H54 (cell line): ENCODE measurements at regions not wholly inside any gene's neighbourhood (a gene's known extent, or its start where the extent isn't known, plus 50 kb on each side); places are given as distances from the start of the nearest gene placed in this dataset.
"Not testable (repeated sequence)": the region's sequence is repeated elsewhere in the genome, so short reads cannot be mapped to it uniquely, and the experiment has no call there.

Experiments used
- DNase-seq: peaks from one replicate; pipeline ENCODE4 v3.0.0; 2011; ENCODE audit warnings: low spot score, mixed read lengths; ENCODE audit not compliant: insufficient read length
- FAIRE-seq: peaks from 3 replicates; lab custom pipeline; 2011; peaks lifted over from hg19 to GRCh38; lab: Jason Lieb, UNC
- POLR2A ChIP-seq: IDR thresholded peaks from 2 replicates; pipeline ENCODE4 v1.6.1; 2011; ENCODE audit warnings: low read depth, mild to moderate bottlenecking, low read length

- no peak for TF ChIP-seq POLR2A
- FAIRE-seq, result no peak
- DNase-seq, result no peak
Measured at GRCh38 chr18:8507915-8508705, 101.1 kb upstream of the RAB12 start.

- DNase-seq (no peak), FAIRE-seq (no peak)
- no peak for TF ChIP-seq POLR2A
Measured at GRCh38 chr18:8513249-8513648, 96.0 kb upstream of the RAB12 start.

GRCh38 chr18:8514409-8514808 lies 94.8 kb upstream of the RAB12 start:
- no peak for DNase-seq
- no peak for TF ChIP-seq POLR2A
- no peak for FAIRE-seq

GRCh38 chr18:8515142-8515865 lies 93.9 kb upstream of the RAB12 start:
- FAIRE-seq (no peak), DNase-seq (no peak)
- no peak for TF ChIP-seq POLR2A

GRCh38 chr18:8516371-8517250 lies 92.6 kb upstream of the RAB12 start:
- DNase-seq (no peak), FAIRE-seq (no peak)
- no peak for TF ChIP-seq POLR2A

GRCh38 chr18:8517276-8517675 lies 92.0 kb upstream of the RAB12 start:
- TF ChIP-seq POLR2A, result no peak
- FAIRE-seq (no peak), DNase-seq (no peak)

GRCh38 chr18:8519102-8519501 lies 90.1 kb upstream of the RAB12 start:
- TF ChIP-seq POLR2A, result no peak
- no peak for FAIRE-seq
- DNase-seq, result no peak

- no peak for FAIRE-seq
- DNase-seq, result no peak
- no peak for TF ChIP-seq POLR2A
Measured at GRCh38 chr18:8520266-8520665, 89.0 kb upstream of the RAB12 start.

- FAIRE-seq (no peak), DNase-seq (no peak)
- TF ChIP-seq POLR2A, result no peak
Measured at GRCh38 chr18:8522756-8523155, 86.5 kb upstream of the RAB12 start.

GRCh38 chr18:8525692-8526091 lies 83.5 kb upstream of the RAB12 start:
- FAIRE-seq (no peak), DNase-seq (no peak)
- no peak for TF ChIP-seq POLR2A

GRCh38 chr18:8526332-8526731 lies 82.9 kb upstream of the RAB12 start:
- TF ChIP-seq POLR2A, result no peak
- FAIRE-seq, result no peak
- no peak for DNase-seq

- DNase-seq (no peak), FAIRE-seq (no peak)
- TF ChIP-seq POLR2A, result no peak
Measured at GRCh38 chr18:8529609-8530008, 79.6 kb upstream of the RAB12 start.

- FAIRE-seq, DNase-seq: not testable (repeated sequence)
Measured at GRCh38 chr18:8531084-8531483, 78.2 kb upstream of the RAB12 start.

- DNase-seq, result peak; percentile 21
- FAIRE-seq, result no peak
- no peak for TF ChIP-seq POLR2A
Measured at GRCh38 chr18:8536231-8536630, 73.0 kb upstream of the RAB12 start.
